Fibroblast of skin of right biceps (primary cell): ENCODE measurements at regions not wholly inside any gene's neighbourhood (a gene's known extent, or its start where the extent isn't known, plus 50 kb on each side); places are given as distances from the start of the nearest gene placed in this dataset.
"Not testable (repeated sequence)": the region's sequence is repeated elsewhere in the genome, so short reads cannot be mapped to it uniquely, and the experiment has no call there.

Experiments
- DNase-seq: peaks from one replicate; pipeline ENCODE4 v3.0.0-alpha.2; 2013

- DNase-seq, result peak; percentile 85
These were observed 477.1 kb upstream of the EYS start for GRCh38 chr6:66184091-66184490.

GRCh38 chr6:66179361-66179760 is 472.3 kb upstream of the EYS start:
- peak; percentile 24 for DNase-seq

GRCh38 chr6:66173587-66173986 is 466.6 kb upstream of the EYS start:
- DNase-seq, result no peak

- not testable (repeated sequence) for DNase-seq
These were observed 459.7 kb upstream of the EYS start for GRCh38 chr6:66166713-66167112.

- DNase-seq, result no peak
These were observed 454.6 kb upstream of the EYS start for GRCh38 chr6:66161546-66162108.

- DNase-seq, result no peak
These were observed 452.9 kb upstream of the EYS start for GRCh38 chr6:66159937-66160336.

- no peak for DNase-seq
These were observed 446.2 kb upstream of the EYS start for GRCh38 chr6:66153247-66153646.

- peak; percentile 2 for DNase-seq
These were observed 442.1 kb upstream of the EYS start for GRCh38 chr6:66149132-66149531.

GRCh38 chr6:66145867-66146266 is 438.8 kb upstream of the EYS start:
- no peak for DNase-seq

- DNase-seq, result no peak
These were observed 427.0 kb upstream of the EYS start for GRCh38 chr6:66134021-66134420.

GRCh38 chr6:66128656-66129055 is 421.6 kb upstream of the EYS start:
- DNase-seq, result no peak

- no peak for DNase-seq
These were observed 421.2 kb upstream of the EYS start for GRCh38 chr6:66128243-66128642.

GRCh38 chr6:66127061-66127460 is 420.0 kb upstream of the EYS start:
- no peak for DNase-seq

- no peak for DNase-seq
These were observed 419.3 kb upstream of the EYS start for GRCh38 chr6:66126358-66126757.

- DNase-seq, result peak; percentile 1
These were observed 396.9 kb upstream of the EYS start for GRCh38 chr6:66103954-66104353.

- DNase-seq, result peak; percentile 3
These were observed 396.3 kb upstream of the EYS start for GRCh38 chr6:66103354-66103753.

- no peak for DNase-seq
These were observed 389.7 kb upstream of the EYS start for GRCh38 chr6:66096679-66097078.

GRCh38 chr6:66094615-66095014 is 387.6 kb upstream of the EYS start:
- no peak for DNase-seq

- not testable (repeated sequence) for DNase-seq
These were observed 385.3 kb upstream of the EYS start for GRCh38 chr6:66092306-66092705.

- no peak for DNase-seq
These were observed 379.5 kb upstream of the EYS start for GRCh38 chr6:66086532-66086931.

GRCh38 chr6:66082914-66083313 is 375.9 kb upstream of the EYS start:
- DNase-seq, result no peak

- no peak for DNase-seq
These were observed 361.9 kb upstream of the EYS start for GRCh38 chr6:66068907-66069306.

GRCh38 chr6:66068033-66068432 is 361.0 kb upstream of the EYS start:
- DNase-seq, result no peak

- DNase-seq, result no peak
These were observed 358.3 kb upstream of the EYS start for GRCh38 chr6:66065313-66065712.

GRCh38 chr6:66057034-66057433 is 350.0 kb upstream of the EYS start:
- no peak for DNase-seq

GRCh38 chr6:66054967-66055366 is 347.9 kb upstream of the EYS start:
- DNase-seq, result no peak
